ENCODE measurements at regions not wholly inside any gene's neighbourhood (a gene's known extent, or its start where the extent isn't known, plus 50 kb on each side); places are given as distances from the start of the nearest gene placed in this dataset.

DNA sequence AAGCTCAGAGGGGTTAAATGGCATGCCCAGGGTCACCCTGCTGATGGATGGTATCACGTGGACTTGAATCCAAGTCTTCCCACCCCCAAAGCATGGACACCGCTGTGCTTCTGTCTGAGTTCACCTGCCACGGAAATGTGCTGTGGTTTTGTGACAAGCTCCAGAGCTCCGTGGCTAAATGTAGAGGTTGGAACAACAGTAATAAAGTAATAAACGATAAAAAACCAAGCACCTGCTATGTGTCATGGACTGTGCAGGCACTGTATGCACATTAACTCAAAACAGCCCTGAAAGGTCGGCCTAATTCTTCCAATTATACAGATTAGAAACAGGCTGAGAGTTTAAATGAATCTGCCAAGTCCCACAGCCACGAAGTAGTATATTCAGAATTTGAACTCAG, 182.1 kb upstream of the NAV2 start:
- no peak for DNase-seq
- intact Hi-C loops (cut with micrococcal nuclease): loop anchor here (10.0 kb wide), 1 partner anchor 64 kb away; no protein-coding TSS in a partner anchor
- Mint-ChIP-seq H3K27me3 (peaks cover 10% of the 10 kb centered on the region), H3K36me3 (ENCODE audit: low read depth) (no peaks in the 10 kb centered on the region), H3K9me3 (no peaks in the 10 kb centered on the region), H3K27ac (no peak overlapping the region), H3K4me3 (no peak overlapping the region), H3K4me1 (ENCODE audit: low read depth) (no peaks in the 10 kb centered on the region)
- POLR2A ChIA-PET: no interaction called here
- no peak for ATAC-seq
- TF ChIP-seq, protein P1, sequence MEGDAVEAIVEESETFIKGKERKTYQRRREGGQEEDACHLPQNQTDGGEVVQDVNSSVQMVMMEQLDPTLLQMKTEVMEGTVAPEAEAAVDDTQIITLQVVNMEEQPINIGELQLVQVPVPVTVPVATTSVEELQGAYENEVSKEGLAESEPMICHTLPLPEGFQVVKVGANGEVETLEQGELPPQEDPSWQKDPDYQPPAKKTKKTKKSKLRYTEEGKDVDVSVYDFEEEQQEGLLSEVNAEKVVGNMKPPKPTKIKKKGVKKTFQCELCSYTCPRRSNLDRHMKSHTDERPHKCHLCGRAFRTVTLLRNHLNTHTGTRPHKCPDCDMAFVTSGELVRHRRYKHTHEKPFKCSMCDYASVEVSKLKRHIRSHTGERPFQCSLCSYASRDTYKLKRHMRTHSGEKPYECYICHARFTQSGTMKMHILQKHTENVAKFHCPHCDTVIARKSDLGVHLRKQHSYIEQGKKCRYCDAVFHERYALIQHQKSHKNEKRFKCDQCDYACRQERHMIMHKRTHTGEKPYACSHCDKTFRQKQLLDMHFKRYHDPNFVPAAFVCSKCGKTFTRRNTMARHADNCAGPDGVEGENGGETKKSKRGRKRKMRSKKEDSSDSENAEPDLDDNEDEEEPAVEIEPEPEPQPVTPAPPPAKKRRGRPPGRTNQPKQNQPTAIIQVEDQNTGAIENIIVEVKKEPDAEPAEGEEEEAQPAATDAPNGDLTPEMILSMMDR (IDR thresholded peaks at IDR 0.05): no peak
- CTCF ChIA-PET: no interaction called here

DNA sequence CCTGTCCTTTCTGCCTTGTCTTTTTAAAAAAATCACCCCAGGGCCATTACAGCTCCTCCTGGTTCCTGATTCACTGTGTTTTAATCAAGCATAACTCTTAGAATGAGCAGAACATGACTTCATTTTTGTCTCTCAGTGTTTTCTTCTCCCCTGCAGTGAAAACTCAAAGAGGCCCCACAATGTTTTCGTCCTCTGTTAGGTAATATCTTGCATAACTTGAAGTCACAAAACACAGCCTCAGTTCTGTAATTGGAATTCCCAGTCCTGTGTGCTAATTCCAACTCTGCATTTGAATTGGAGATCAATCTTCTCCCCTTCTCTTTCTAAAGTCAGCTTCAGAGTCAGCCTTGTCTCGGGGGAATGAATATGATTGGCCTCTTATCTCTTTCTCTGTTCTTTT, 186.5 kb upstream of the NAV2 start:
- intact Hi-C loops (cut with micrococcal nuclease): no loop called here
- ChIA-PET CTCF (no interaction called here), POLR2A (no interaction called here)
- DNase-seq: no peak
- TF ChIP-seq, protein P1 (IDR thresholded peaks at IDR 0.05): no peak
- H3K36me3 Mint-ChIP-seq (ENCODE audit: low read depth): no peaks in the 10 kb centered on the region
- no peak overlapping the region for H3K4me3 Mint-ChIP-seq
- peaks cover 10% of the 10 kb centered on the region for H3K27me3 Mint-ChIP-seq
- H3K9me3 Mint-ChIP-seq: no peaks in the 10 kb centered on the region
- no peak for ATAC-seq
- H3K27ac Mint-ChIP-seq: no peak overlapping the region
- no peaks in the 10 kb centered on the region for H3K4me1 Mint-ChIP-seq (ENCODE audit: low read depth)

DNA sequence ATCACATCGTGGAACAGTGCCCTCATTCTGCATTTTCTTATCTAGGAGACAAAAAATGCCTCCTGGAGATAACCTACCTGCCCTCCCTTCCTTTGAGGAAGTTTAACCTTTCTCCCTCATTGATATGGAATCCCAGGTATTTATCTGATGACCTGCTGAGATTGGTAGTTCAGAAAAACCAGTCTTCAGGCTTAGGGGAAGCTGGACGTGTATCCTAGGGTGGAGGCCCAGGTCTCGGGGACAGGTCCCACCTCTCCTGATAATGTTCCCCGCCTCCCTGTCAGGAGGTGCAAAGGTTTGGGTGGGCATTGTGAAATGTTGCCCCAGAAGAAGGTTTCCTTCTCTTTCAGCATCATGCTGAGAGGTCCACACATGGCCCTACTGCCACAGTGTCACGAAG, 186.9 kb upstream of the NAV2 start:
- POLR2A ChIA-PET: no interaction called here
- TF ChIP-seq, protein P1 (IDR thresholded peaks at IDR 0.05): no peak
- peaks cover 10% of the 10 kb centered on the region for H3K27me3 Mint-ChIP-seq
- no peaks in the 10 kb centered on the region for H3K4me1 Mint-ChIP-seq (ENCODE audit: low read depth)
- no peak overlapping the region for H3K4me3 Mint-ChIP-seq
- intact Hi-C loops (cut with micrococcal nuclease): no loop called here
- H3K36me3 Mint-ChIP-seq (ENCODE audit: low read depth): no peaks in the 10 kb centered on the region
- H3K27ac Mint-ChIP-seq: no peak overlapping the region
- H3K9me3 Mint-ChIP-seq: no peaks in the 10 kb centered on the region
- no peak for ATAC-seq
- CTCF ChIA-PET: no interaction called here
- DNase-seq: no peak

DNA sequence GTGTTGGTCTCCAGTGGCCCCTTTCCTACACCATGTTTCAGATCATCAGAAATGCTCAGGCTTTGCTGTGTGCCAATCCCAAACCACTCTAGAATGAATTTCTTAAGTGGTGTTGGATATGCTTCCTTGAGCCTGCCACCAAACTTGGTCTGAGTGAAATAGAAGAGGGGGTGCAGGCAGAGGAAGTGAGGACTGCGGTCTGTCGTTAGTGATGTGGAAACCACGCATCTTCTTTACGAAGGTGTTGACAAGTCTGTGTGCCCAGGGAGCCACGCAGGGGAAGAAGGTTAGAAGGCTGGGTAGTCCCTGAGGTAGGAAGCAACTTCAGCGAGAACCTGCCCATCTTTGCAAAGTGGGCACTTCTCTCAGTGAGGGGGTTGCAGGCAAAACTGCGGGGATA, 187.4 kb upstream of the NAV2 start:
- H3K36me3 Mint-ChIP-seq (ENCODE audit: low read depth): no peaks in the 10 kb centered on the region
- ATAC-seq: no peak
- CTCF ChIA-PET: no interaction called here

DNA sequence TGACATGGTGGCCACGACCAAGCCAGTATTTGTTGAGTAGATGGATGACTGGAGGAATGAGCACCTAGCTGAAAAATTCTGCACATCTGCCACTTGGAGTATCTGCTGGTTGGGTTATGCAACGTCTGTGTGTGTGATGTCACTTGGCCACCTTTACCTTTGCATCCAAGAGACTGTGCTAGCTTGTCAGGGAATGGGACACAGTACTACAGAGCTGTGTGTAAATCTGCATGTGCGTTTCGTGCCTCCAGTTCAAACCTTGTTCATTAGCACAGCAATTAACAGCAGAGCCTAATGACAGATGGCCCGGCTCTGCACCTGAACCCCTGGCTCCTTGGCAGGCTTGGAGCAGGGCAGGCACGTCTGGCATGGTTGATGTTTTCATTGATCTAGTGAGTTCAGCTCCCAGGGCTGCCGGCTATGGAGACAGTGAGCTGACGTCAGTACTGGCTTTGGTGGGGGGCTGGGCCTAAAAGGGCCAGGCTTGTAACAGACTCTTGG, 188.4 kb upstream of the NAV2 start:
- DNase-seq (no peak), ATAC-seq (no peak)
- POLR2A ChIA-PET: no interaction called here
- intact Hi-C loops (cut with micrococcal nuclease): no loop called here
- Mint-ChIP-seq H3K4me1 (ENCODE audit: low read depth) (no peaks in the 10 kb centered on the region), H3K27ac (no peak overlapping the region), H3K27me3 (peaks cover 10% of the 10 kb centered on the region), H3K36me3 (ENCODE audit: low read depth) (no peaks in the 10 kb centered on the region), H3K9me3 (no peaks in the 10 kb centered on the region), H3K4me3 (no peak overlapping the region)
- TF ChIP-seq, protein P1 (IDR thresholded peaks at IDR 0.05): no peak
- CTCF ChIA-PET: no interaction called here

More for the DNA sequence above, 187.4 kb upstream of the NAV2 start:
- no peak for DNase-seq
- Mint-ChIP-seq H3K4me3 (no peak overlapping the region), H3K4me1 (ENCODE audit: low read depth) (no peaks in the 10 kb centered on the region), H3K9me3 (no peaks in the 10 kb centered on the region), H3K27me3 (peaks cover 10% of the 10 kb centered on the region), H3K27ac (no peak overlapping the region)
- intact Hi-C loops (cut with micrococcal nuclease): no loop called here
- TF ChIP-seq, protein P1 (IDR thresholded peaks at IDR 0.05): no peak
- POLR2A ChIA-PET: no interaction called here
